NCI-H1092 (cell line): ENCODE measurements at regions not wholly inside any gene's neighbourhood (a gene's known extent, or its start where the extent isn't known, plus 50 kb on each side); places are given as distances from the start of the nearest gene placed in this dataset.
A peak's percentile ranks its signal among the peaks of the same experiment; 100 is the strongest.

ENCODE experiments used
- DNase-seq: peaks from one replicate; lab custom pipeline; 2025; lab: John Stamatoyannopoulos, UW

DNA sequence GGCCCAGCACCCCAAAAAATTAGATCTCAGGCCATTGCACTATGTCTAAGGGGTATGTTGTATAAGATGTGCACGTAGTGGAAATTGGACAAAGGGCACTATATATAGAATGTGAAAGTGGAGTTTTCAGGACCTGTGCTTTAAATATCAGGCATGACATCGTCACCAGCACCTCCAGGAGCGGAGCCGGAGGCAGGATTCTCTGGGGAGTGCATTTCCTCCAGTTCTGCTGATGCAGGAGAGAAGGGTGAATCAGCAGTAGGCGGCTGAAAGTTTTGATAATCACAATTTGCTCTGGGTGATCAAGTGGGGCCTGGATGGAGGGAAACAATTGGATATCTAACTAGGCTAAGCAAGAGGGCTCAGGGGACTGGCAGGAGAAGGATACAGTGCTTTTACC is 69.1 kb upstream of the NTM start:
- no peak for DNase-seq

DNA sequence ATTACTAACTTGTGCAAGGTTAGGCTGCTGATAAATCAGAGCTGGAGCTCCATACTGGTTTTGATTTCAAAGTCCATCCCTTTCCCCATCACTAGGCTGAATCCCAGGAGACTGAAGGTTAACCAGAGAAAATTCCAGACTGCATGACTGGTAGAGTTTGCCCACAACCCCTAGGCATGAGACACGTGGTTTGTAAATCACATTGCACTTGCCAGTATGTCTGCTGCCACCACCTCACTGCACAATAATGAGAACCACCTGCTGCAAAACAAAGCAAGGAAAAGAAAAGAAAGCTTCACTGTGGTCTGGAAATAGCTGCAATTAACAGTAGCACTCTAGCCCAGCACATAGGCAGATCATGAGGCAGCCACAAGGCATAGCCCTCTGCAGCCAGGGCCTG is 67.6 kb upstream of the NTM start:
- DNase-seq = no peak

DNA sequence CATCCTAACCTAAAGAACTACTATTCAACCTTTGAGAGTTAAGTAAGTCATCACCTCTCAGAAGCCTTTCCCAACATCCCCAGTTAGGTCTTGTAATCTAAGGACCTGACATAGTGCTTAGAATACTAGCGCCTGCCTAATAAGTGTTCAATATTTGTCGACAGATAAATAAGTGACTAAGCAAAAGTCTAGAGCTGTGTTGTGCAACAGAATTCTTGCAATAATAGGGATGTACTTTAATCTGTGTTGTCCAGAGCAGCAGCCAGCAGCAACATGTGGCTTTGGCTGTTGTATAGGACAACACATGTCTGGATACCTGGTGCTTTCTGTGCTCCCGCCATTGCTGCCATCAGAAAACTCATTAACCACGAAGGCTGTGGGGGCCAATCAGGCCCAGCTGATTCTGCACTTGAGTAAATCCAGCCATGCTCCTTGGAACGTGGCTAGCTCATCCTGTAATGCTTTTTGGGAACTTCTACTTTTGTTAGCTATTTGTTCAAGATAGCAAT is 66.8 kb upstream of the NTM start:
- DNase-seq = no peak

DNA sequence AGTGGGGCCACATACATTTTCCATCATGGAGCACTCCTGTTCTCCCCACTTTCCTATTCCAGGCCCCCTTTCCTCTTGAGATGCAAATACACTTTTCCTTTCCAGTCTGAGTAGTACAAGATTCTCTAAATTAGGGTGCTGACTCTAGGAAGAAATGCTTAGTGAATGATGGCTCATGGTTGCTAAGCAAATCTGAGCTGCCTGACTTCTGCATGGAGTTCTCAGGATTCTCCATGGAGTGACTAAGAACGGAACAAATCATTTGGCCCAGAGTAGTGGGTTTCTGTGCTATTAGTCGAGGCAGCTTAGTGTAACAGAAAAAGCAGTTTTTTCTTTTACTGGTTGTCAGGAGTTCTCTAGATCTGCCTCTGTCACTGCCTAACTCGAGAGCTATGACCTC is 65.4 kb upstream of the NTM start:
- no peak for DNase-seq

DNA sequence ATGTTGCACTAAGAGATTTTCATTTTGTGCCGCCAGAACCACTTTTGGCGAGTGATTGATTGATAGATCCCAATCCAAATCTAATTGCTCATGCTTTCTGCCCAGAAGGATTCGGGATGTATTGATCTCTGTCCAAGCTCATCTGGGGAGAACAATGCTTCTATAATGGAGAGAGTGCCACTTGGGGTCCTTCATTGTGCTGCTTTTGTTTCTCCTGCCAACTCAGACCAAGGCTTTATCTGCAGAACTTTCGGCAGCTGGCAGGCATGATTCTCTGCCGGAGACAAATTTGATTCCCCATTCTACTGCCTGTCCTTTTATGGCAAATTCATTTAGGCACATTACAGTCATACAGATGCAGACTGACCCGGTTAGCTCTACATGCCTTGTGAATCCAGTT is 62.9 kb upstream of the NTM start:
- no peak for DNase-seq

DNA sequence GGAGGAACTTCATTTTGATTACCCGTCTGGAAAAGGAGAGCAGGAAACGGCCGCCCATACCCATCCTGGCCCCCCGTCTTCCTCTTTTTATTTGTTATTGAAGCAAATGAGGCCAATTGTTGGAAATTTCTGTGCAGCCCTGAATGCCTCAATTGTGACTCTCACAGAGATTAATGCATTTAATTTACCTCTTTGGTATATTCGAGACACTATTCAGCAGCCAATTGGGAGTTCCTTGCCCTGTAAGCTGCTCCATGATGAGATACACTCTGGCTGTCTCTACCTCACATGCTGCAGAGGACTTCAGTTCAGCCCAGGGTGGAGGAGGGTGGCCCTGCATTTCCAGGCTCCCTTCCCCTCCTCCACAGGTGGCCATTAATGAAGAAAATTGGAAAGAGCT is 60.6 kb upstream of the NTM start:
- no peak for DNase-seq

DNA sequence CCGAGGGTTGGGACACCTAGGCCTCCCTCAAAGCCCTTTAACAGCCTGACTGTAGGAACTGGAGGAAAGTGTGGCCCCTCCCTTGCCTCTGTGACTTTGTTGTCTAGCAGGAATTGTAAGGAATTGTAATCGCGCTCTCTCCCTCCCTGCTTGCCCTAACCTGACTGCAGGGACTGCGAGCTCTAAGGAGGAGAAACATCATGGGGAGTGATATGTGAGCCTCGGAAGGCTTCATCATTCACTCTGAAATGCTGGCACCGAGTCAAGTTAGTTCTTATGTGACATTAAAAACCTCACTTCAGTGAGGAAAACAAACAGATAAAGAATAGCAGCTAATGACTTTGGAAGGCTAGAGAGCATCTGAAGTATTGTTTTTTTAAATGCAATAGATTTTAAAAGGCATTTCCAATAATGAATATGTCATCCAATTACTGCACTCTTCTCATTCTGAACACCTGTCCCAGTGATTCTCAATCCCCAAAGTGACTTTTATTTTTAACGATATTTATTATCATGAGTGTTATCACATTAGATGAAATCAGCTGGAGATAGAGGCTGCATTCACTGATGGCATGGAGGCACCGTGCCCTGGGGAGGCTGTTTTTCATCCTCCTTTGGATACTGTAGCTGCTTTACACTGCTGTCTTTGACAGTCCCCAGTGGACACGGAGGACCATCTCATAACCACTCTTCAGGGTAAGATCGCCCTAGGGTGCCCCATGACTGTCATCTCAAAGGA is 58.5 kb upstream of the NTM start:
- peak; percentile 12 for DNase-seq
